ENCODE measurements at regions not wholly inside any gene's neighbourhood (a gene's known extent, or its start where the extent isn't known, plus 50 kb on each side); places are given as distances from the start of the nearest gene placed in this dataset.
"Not testable (repeated sequence)": the region's sequence is repeated elsewhere in the genome, so short reads cannot be mapped to it uniquely, and the experiment has no call there.

GRCh38 chr21:35590284-35590683 is 470.0 kb downstream of the SETD4 start:
- not testable (repeated sequence) for DNase-seq

- no peak for DNase-seq
Observed at GRCh38 chr21:35587841-35588380, 472.4 kb downstream of the SETD4 start.

GRCh38 chr21:35586305-35586704 is 474.0 kb downstream of the SETD4 start:
- no peak for DNase-seq

- no peak for DNase-seq
Observed at GRCh38 chr21:35585878-35586277, 474.4 kb downstream of the SETD4 start.

GRCh38 chr21:35585155-35585554 is 475.2 kb downstream of the SETD4 start:
- DNase-seq, result no peak

- no peak for DNase-seq
Observed at GRCh38 chr21:35583566-35584216, 476.6 kb downstream of the SETD4 start.

GRCh38 chr21:35582731-35583130 is 477.6 kb downstream of the SETD4 start:
- no peak for DNase-seq

GRCh38 chr21:35581640-35582039 is 478.7 kb downstream of the SETD4 start:
- DNase-seq, result no peak

- DNase-seq, result no peak
Observed at GRCh38 chr21:35579520-35580293, 480.6 kb downstream of the SETD4 start.

- DNase-seq, result no peak
Observed at GRCh38 chr21:35578831-35579471, 481.4 kb downstream of the SETD4 start.

GRCh38 chr21:35578347-35578782 is 482.0 kb downstream of the SETD4 start:
- DNase-seq, result no peak

- DNase-seq, result no peak
Observed at GRCh38 chr21:35575280-35575915, 484.9 kb downstream of the SETD4 start.

GRCh38 chr21:35573472-35574374 is 486.6 kb downstream of the SETD4 start:
- no peak for DNase-seq

GRCh38 chr21:35571910-35572309 is 488.4 kb downstream of the SETD4 start:
- DNase-seq, result no peak

GRCh38 chr21:35568643-35569042 is 491.7 kb downstream of the SETD4 start:
- no peak for DNase-seq

- DNase-seq, result no peak
Observed at GRCh38 chr21:35566874-35567273, 493.5 kb downstream of the SETD4 start.

- DNase-seq, result no peak
Observed at GRCh38 chr21:35565204-35565611, 495.1 kb downstream of the SETD4 start.

GRCh38 chr21:35563885-35564451 is 496.4 kb downstream of the SETD4 start:
- no peak for DNase-seq

GRCh38 chr21:35562876-35563275 is 497.4 kb downstream of the SETD4 start:
- DNase-seq, result no peak

- DNase-seq, result no peak
Observed at GRCh38 chr21:35561116-35561515, 499.2 kb downstream of the SETD4 start.

- DNase-seq, result no peak
Observed at GRCh38 chr21:35559829-35560225, 500.5 kb downstream of the SETD4 start.
